ENCODE measurements at regions not wholly inside any gene's neighbourhood (a gene's known extent, or its start where the extent isn't known, plus 50 kb on each side); places are given as distances from the start of the nearest gene placed in this dataset.

DNA sequence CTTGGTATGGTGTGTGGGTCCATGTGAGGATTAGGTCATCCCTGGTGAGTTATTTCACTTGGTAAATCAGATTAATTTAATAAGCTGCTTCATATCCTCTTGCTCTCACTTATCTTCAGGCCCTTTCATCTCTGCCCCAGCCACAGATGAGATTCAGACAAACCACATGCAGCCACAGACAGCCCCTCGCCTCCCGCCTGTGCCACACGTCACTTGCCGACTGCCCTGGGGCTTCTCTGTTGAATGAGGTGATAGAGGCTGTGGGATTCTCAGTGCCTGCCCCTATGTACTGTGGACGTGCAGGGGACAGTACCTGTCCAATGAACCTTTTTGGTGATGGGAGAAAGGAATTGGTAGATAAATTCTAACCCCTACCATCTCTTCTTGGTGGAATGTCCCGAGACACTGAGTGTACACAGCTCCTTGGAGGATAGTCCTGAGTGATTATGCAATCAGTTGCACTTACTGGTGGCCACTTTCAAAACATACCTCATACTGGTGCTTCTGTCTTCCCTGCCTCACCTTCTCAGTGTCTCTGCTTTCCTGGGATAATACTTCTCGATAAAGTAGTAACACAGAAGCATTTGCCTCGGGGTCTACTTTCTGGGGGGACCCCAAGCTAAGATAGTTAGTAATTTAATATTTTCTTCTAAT, 248.7 kb downstream of the TTC6 start:
- no peak overlapping the region for H3K4me3 ChIP-seq (ENCODE audit: low read depth, low read length)
- TF ChIP-seq, protein P1, sequence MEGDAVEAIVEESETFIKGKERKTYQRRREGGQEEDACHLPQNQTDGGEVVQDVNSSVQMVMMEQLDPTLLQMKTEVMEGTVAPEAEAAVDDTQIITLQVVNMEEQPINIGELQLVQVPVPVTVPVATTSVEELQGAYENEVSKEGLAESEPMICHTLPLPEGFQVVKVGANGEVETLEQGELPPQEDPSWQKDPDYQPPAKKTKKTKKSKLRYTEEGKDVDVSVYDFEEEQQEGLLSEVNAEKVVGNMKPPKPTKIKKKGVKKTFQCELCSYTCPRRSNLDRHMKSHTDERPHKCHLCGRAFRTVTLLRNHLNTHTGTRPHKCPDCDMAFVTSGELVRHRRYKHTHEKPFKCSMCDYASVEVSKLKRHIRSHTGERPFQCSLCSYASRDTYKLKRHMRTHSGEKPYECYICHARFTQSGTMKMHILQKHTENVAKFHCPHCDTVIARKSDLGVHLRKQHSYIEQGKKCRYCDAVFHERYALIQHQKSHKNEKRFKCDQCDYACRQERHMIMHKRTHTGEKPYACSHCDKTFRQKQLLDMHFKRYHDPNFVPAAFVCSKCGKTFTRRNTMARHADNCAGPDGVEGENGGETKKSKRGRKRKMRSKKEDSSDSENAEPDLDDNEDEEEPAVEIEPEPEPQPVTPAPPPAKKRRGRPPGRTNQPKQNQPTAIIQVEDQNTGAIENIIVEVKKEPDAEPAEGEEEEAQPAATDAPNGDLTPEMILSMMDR (IDR thresholded peaks at IDR 0.05; ENCODE audit: low read depth, low read length): no peak
- in situ Hi-C loops (cut with HindIII; ENCODE audit: low sequenced_read_pairs): no loop called here
- no peak for DNase-seq (ENCODE audit: low read depth, low spot score)

DNA sequence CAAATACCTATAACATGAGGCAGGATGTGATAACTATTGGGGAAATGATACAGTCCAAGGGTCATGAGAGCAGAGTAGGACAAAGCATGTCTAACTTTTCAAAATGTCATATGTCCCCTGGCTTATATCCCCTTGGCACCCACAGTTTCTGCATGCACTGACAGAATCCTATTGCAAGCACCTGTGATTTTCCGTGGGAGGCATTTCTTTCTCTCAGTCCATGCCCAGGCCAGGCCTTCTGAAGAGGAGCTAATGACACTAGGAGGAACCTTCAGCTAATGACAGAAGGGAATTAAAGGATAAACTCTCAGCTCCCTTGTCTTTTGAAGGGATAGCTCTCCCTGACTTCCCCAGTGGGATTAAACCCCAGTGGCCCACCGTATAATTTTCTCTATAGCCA, 249.2 kb downstream of the TTC6 start:
- TF ChIP-seq, protein P1 (IDR thresholded peaks at IDR 0.05; ENCODE audit: low read depth, low read length): no peak
- in situ Hi-C loops (cut with HindIII; ENCODE audit: low sequenced_read_pairs): no loop called here
- H3K4me3 ChIP-seq (ENCODE audit: low read depth, low read length): no peak overlapping the region
- DNase-seq (ENCODE audit: low read depth, low spot score): no peak

- no peak overlapping the region for H3K4me3 ChIP-seq (ENCODE audit: low read depth, low read length)
- DNase-seq (ENCODE audit: low read depth, low spot score): no peak
- TF ChIP-seq, protein P1 (IDR thresholded peaks at IDR 0.05; ENCODE audit: low read depth, low read length): no peak
- in situ Hi-C loops (cut with HindIII; ENCODE audit: low sequenced_read_pairs): no loop called here
Measured at GRCh38 chr14:37848985-37849621, 253.7 kb downstream of the TTC6 start.

GRCh38 chr14:37851054-37851453, 255.6 kb downstream of the TTC6 start:
- TF ChIP-seq, protein P1 (IDR thresholded peaks at IDR 0.05; ENCODE audit: low read depth, low read length): no peak
- no peak overlapping the region for H3K4me3 ChIP-seq (ENCODE audit: low read depth, low read length)
- DNase-seq (ENCODE audit: low read depth, low spot score): no peak
- in situ Hi-C loops (cut with HindIII; ENCODE audit: low sequenced_read_pairs): no loop called here

GRCh38 chr14:37855871-37856270, 260.4 kb downstream of the TTC6 start:
- no peak for DNase-seq (ENCODE audit: low read depth, low spot score)
- no peak overlapping the region for H3K4me3 ChIP-seq (ENCODE audit: low read depth, low read length)
- in situ Hi-C loops (cut with HindIII; ENCODE audit: low sequenced_read_pairs): no loop called here
- TF ChIP-seq, protein P1 (IDR thresholded peaks at IDR 0.05; ENCODE audit: low read depth, low read length): no peak

- TF ChIP-seq, protein P1 (IDR thresholded peaks at IDR 0.05; ENCODE audit: low read depth, low read length): no peak
- no peak for DNase-seq (ENCODE audit: low read depth, low spot score)
- no peak overlapping the region for H3K4me3 ChIP-seq (ENCODE audit: low read depth, low read length)
- in situ Hi-C loops (cut with HindIII; ENCODE audit: low sequenced_read_pairs): no loop called here
Measured at GRCh38 chr14:37857774-37858266, 262.4 kb downstream of the TTC6 start.

All from astrocyte of the spinal cord (primary cell).